Left ventricle myocardium superior (tissue), 1 donor: ENCODE measurements at regions not wholly inside any gene's neighbourhood (a gene's known extent, or its start where the extent isn't known, plus 50 kb on each side); places are given as distances from the start of the nearest gene placed in this dataset.

ENCODE experiments used
- ATAC-seq: fragments of 200-7000 bp; cut with Tn5 transposase; one replicate; pipeline ENCODE4 v1.9.1; 2020; ENCODE audit warnings: mild to moderate bottlenecking, moderate library complexity
- DNase-seq: peaks from one replicate; pipeline ENCODE4 v3.0.0-alpha.2; 2020
- intact Hi-C: fragments of 100-400 bp; cut with micrococcal nuclease; formaldehyde crosslinking; loops from one replicate; pipeline ENCODE4 v1.11.0; 2022
- donor health status: DM: no; HTN: yes; CAD: no; lungs with severe emphysema.

DNA sequence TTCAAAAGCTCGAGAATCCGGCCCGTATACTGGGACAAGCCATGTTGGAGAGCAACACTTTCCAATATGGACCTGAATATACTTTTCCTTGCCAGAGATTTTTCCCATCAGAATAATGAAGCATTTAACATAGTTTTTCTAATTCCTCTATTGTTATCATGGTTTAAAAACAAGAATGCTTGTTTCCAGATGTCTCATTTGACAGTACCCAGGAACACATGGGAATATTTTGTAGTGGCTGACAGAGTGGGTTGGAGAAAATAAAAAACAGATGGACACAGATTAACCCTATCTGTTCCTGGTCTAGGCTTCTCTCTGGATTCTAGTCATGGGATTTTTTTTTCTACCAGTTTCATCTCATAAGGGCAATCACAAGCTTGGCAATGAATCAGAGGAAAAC lies 164.8 kb upstream of the CEP162 start:
- no peak for ATAC-seq
- intact Hi-C loops, result no loop called here
- no peak for DNase-seq

DNA sequence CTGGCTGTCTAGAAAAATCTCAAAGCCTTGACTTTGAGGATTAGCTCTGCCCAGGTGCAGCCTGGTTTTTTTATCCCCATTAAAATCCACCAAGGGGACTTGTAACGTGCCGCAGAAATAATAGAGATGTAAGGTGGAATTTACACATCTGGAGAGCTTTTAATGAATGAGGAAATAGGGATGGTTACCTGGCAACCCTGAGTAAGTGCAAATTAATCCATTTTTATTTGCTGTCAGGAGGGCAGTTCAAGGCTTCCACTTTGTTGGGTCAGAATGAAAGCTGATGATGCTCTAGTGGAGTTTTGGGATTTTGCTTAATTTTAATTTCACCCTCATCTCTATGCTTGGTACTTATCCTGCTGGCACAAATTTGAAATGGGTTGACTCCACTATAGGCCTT lies 163.4 kb upstream of the CEP162 start:
- intact Hi-C loops, result no loop called here
- no peak for DNase-seq
- ATAC-seq, result no peak

DNA sequence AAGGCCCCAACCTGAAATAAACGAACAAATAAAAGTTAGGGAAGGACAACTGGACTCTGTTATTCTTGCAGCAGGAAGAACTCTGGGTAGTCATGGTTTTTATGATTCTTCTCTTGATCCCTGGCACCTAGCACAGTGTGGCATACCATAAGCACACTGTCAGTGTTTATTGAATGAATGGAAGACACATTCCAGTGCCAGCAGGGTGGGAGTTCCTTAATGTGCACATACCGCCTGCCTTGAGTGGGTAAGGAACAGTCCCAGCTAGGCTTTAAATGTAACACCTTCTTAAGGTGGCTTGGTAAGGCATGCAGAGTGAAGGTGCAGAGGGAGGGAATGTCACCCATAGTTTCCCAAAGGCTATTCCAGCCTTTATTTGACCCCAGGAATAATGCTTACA lies 162.9 kb upstream of the CEP162 start:
- DNase-seq (no peak), ATAC-seq (no peak)
- intact Hi-C loops, result no loop called here

DNA sequence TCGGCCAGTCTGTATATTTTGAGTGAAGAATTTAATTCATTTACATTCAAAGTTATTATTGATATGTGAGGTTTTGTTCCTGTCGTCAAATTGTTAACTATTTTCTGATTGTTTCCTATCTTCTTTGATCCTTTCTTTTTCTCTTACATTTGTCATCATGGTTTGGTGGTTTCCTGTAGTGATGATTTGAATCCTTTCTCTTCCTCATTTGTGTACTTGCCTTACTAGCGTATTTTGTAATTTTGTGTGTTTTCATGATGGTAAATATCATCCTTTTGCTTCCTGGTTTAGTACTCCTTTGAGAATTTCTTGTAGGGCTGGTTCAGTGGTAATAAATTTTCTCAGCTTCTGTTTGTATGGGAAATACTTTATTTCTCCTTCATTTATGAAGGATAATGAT lies 151.7 kb upstream of the CEP162 start:
- no peak for ATAC-seq
- intact Hi-C loops, result no loop called here
- no peak for DNase-seq

DNA sequence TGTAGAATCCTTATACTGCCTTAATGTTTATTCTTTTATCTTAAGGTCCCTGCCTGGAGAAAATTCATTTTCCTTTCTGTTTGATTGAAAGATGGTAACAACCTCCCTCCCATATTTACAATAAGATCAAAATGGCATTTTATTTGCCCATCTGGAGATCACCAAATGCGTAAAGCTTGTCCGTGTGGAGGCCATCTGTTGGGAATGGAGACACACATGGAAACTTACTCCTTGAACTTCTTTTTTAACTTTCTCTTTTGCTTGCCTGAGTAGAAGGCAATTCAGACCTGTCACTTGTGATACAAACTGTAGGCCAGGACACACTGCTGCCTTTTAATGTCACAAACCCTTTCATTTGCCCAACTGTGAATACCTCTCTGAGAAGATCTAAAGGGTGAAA lies 144.8 kb upstream of the CEP162 start:
- intact Hi-C loops, result no loop called here
- no peak for ATAC-seq
- no peak for DNase-seq

DNA sequence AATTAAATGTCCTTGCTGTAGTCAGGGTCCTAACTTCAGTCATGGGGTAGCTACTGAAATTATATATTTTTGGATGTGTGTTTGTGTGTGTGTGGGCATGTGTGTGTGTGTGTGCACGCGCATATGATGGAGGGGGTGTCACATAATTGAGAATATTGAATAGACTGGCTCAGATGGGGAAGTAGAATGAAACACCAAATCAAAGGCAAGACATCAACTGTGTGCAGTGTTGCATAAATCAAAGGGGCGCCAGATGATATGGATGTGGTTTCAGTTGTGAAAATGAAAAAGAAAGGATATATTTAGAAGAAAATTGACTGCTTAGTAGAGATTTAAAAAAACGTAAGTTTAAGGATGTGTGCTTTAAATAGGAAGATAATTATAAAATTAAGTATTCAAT lies 144.2 kb upstream of the CEP162 start:
- intact Hi-C loops, result no loop called here
- ATAC-seq (no peak), DNase-seq (no peak)

DNA sequence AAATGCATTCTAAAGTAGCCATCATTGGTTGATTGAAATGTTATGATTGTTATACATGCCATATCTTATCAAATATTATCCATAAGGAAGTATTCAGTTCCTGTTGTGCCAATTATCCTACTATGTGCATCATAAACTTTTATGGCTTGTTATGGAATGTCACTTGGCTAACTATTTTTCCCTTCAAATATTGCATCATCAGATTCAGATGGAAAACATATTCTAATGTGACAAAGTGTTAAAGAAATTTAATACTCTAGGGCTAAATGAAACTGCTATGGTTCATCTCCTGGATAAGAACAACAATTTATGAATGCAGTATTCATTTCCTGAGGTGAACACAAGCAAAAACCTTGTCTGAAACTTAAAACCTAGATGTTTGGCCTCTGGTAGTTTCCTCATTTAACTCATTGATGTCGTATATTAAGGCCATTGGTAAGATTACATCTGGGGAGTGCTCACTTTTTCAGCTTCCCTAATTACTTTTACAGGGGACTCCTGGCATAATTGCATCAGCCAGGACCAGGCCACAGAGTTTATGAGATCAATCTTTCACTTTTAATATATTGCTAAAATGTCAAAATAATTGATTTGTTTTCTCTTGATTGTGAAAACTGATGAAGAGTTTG lies 134.9 kb upstream of the CEP162 start:
- intact Hi-C loops, result no loop called here
- ATAC-seq (no peak), DNase-seq (no peak)

DNA sequence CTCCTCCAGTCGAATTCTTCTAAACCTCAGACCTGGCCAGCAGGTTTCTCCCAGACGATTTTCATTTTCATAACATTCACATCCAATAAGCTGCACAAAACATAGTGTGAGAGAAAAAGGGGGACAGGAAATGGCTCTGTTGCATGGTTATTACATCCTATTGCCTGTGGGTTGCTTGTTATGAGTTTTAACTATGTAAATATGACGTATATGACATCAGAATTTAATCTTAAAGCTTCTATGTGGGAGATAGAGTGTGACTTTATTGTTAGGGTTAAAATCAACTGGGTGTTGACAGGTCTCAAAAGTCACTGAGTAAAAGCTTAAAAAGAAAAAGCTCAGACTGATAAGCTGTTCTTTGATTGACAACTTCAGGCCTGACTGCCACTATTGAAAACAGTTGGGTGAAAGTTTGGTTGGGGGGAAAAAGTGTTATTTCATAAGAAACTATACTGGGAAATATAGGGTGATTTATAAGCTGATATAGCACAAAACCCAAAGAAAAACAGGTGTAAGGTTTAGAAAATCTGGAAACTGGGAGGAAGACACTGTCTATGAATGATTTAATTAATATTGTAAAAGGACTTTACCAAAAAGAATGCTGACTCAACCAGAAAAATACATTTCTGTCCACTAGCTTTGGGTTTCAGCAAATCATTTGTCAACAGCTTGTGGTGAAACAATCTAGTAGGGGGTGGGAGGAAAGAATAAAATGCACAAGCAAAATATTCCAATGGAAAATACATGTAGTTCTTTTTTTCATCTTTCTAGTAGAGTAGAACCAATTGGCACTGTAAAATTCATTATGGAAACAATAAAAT lies 134.1 kb upstream of the CEP162 start:
- intact Hi-C loops, result no loop called here
- ATAC-seq (no peak), DNase-seq (no peak)

DNA sequence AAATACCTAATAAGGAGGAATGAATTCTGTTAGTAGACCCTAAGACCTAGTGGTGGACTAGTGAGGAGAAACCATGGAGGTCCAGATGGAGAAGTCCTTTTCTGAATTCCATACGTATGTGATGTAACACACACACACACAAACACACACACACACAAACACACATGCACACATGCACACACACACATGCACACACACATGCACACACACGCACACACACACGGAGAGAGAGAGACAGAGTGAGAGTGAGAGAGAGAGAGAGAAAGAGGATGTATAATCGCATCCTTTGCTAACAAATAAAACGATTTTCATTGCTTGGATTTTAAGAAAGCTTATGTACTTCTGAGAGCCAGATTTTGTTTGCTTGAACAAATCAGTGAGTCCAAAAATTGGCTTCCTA lies 132.6 kb upstream of the CEP162 start:
- intact Hi-C loops, result no loop called here

DNA sequence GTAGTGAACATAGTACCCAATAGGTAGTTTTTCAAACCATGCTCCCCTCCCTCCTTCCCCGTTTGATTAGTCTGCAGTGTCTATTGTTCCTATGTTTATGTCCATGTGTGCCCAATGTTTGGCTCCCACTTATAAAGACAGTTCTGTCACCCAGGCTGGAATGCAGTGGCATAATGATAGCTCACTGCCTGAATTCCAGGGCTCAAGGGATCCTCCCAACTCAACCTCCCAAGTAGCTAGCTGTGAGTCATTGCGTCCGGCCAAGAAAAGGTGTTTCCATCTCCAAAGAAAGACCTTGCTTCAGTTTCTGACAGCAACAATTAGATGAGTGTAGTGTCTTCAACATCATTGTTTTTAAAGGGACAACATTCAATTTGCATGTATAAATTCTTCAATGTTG lies 131.1 kb upstream of the CEP162 start:
- DNase-seq, result no peak
- ATAC-seq, result no peak
- intact Hi-C loops, result no loop called here

More for the DNA sequence above, 132.6 kb upstream of the CEP162 start:
- DNase-seq (no peak), ATAC-seq (no peak)

DNA sequence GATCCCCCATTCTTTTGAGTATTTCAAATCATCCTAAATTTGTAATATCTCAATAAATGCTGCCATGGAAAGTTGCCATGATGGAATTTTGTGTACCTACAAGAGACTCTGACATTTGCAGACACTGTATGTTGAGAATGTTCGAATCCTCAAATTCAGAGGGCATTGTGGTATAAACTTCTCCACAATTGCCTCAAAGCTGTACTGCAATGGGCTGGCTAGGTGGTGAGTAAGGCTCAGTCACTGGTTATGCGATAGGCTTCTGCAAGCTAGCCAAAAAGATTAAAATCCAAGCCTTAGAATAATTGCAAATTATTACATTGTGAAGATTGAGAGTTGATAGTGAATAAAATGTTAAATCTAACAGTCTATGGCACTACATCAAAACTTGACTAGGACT lies 130.2 kb upstream of the CEP162 start:
- DNase-seq, result no peak
- ATAC-seq, result no peak
- intact Hi-C loops, result no loop called here

DNA sequence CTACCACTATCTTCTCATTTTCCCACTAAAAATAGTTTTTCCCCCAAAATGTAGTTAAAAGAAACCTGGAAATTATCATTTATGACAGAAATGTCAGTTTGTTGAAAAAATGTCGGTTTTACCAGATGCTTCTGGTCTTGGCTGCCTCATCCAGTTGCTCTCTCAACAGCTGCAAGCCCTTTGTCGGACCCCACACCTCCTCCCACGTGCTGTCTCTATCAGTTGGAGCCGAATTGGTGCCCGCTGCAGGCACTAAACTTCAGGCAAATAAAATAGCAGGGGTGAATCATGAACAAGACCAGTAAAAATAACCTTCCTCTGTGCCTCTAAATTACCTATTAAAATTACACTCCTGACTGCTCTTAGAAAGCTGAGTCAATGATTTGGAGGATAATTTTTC lies 129.5 kb upstream of the CEP162 start:
- no peak for DNase-seq
- intact Hi-C loops, result no loop called here
- no peak for ATAC-seq

DNA sequence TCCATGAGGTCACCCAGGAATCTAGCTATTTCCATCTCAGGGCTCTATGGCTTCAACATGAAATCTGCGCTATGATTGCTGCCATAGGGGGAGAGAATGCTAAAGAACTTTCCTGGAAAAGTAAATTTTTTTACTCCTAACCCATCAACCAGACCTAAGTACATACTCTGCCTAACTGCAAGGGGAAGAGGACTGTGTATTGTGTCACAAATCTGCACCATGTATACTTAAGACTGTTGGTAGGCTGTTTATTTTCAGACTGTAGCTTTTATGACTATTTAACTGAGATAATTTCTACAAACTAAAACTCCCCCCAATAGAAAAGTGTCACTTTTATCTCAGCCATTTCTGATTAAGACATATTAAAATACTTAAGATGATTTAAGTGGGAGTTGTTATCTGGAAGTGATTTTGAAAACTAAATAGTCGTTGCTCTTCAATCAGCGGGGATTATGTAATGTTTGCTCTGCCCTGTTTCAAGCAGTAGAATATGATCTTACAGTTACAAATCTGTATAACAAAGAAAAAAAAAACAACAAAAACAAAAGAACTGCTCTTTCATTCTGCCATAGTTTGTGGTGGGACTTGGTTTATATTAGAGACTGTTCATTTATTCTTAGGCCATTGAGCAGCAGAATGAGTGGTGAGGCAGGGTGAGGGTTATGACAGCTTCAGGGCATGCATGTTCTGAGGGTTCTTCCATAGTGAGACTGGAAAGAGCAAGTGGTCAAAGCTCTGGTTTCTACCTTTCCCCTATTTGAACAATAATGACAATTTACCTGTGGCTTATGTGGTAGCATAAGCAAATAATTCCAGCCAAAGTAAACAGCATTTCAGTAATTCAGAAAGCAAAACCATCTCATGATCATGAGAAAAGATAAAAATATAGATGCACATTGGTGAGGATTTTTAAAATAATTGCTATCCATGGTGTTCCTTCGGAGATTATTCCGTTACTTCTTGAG lies 126.3 kb upstream of the CEP162 start:
- intact Hi-C loops, result no loop called here
- no peak for ATAC-seq

DNA sequence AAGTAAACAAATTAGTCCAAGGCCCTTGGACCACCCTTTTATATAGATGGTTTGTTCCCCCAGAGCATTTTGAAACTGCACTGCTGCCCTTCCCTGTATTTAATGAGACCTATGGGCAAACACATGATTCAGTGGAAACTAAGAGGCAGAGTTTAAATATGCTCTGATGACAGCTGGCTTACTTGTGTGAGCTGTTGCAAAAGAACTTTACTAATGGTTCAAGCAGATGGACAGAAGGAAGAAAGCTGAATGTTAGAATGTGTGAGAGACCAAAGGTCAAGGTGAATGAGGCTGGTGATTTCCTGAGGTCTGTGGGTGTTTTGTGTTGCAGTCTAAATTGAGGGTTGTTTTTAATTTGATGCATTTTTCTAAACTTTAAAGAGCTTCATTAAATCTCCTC lies 123.0 kb upstream of the CEP162 start:
- intact Hi-C loops, result no loop called here
- ATAC-seq, result no peak
- DNase-seq, result no peak

More for the DNA sequence above, 126.3 kb upstream of the CEP162 start:
- no peak for DNase-seq

DNA sequence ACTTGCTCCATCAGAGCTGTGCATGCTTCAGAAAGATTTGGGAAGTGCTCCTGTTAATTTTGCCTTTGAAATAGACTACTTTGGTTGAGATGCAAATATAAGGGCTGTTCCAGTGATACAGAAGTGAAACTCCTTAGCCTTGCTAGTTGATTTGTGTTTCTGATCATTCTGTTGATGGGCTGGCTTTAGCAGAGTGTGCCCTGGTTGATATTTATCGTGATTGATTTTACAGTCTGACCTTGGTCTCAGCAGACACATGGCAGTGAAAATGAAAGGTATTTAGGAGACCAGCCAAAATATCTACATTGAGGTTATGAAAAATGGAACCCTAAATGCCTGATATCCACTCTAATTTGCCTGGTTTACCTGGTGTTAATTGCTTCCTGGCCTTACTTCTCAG lies 122.1 kb upstream of the CEP162 start:
- ATAC-seq (no peak), DNase-seq (no peak)
- intact Hi-C loops, result no loop called here

DNA sequence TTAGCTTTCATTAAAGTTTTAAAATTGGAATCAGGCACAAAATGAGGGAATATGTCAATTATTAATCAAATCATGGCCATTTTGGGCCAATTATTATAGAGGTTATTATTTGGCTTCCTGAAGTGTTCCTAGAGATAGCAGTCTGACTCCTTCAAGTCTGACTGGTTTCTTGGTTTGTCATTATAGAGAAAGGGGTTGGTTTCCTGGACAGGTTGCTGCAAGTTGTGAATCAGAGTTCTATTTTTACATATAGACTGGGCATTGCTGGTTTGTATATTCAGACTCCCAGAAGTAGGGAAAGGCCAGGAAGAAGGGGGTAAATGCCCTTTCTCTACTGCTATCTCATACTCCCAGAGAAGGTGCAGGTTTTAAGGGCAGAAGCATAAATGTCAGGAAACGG lies 121.4 kb upstream of the CEP162 start:
- no peak for ATAC-seq
- intact Hi-C loops, result no loop called here
- no peak for DNase-seq

DNA sequence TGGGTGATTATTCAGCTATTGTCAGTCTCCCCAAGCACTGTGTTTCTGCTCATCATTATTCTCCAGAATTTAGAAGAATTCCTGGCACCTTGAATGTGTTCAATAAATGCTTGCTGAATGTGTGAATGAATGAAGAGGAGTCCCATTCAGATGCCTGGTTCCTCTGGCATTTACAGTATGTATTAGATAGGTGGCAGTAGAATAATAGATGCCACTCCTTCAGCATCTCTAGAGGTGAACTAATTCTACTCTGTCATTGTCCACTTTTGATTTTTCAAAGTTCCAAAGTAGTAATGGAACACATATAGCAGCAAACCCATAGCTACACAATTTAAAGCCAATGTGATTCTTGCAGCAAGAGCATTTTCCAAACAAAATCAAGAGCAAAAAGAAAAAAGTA lies 118.9 kb upstream of the CEP162 start:
- ATAC-seq, result no peak
- no peak for DNase-seq
- intact Hi-C loops, result no loop called here

DNA sequence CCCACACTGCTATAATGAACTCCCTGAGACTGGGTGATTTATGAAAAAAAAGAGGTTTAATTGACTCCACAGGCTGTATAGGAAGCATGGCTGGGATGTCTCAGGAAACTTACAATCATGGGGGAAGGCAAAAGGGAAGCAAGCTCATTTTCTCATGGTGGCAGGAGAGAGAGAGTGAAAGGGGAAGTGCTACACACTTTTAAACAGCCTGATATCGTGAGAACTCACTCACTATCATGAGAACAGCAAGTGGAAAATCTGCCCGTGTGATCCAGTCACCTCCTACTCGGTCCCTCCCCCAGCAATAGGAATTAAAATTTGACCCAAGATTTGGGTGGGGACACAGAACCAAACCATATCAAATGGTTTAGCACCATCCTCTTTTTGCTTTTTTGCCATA lies 116.6 kb upstream of the CEP162 start:
- ATAC-seq, result no peak
- DNase-seq, result no peak
- intact Hi-C loops, result no loop called here

DNA sequence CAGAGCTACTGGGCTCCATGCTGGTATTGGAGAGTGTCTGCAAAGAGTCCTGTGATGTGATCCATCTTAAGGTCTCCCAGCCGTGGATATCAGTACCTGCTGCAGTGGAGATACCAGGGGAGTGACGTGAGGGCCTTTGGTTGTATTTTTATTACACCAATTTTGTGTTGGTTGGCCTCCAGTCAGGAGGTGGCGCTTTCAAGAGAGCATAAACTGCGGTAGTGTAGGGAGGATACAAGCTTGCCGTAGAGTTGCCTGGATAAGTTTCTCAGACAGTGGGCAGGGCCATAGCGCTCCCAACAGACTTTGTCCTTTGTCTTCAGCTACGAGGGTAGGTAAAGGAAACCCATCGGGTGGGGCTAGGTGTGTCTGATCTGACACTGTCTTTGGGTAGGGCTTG lies 113.0 kb upstream of the CEP162 start:
- ATAC-seq (no peak), DNase-seq (no peak)
- intact Hi-C loops, result no loop called here

DNA sequence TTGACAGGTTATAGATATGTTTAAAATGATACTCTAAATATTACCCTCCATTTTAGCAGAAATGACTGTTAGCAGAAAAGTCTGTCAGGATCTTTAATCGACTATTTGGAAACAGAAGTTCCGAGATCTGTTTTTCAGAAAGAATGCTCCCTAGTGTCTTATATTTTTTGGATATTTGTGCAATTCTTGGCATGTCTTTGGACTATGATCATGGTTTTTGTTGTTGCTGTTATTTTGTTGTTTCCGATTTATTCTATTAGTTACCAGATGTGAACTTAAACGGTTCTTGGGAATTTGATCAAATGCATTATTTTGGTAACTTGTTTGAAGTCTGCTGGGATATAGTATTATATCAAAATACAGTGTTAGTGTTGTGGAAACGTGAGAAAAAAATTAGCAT lies 106.4 kb upstream of the CEP162 start:
- ATAC-seq, result no peak

More for the DNA sequence above, 106.4 kb upstream of the CEP162 start:
- DNase-seq, result no peak
- intact Hi-C loops, result no loop called here
